CD4-positive, alpha-beta T cell (primary cell): ENCODE measurements at regions not wholly inside any gene's neighbourhood (a gene's known extent, or its start where the extent isn't known, plus 50 kb on each side); places are given as distances from the start of the nearest gene placed in this dataset.

Experiments
- ATAC-seq: fragments of 200-7000 bp; cut with Tn5 transposase; one replicate; pipeline ENCODE4 v1.10.0; 2022; ENCODE audit warnings: mild to moderate bottlenecking; ENCODE audit not compliant: poor library complexity
- CTCF ChIA-PET: fragments of 350-600 bp; sonication (Branson Sonifier 250); formaldehyde crosslinking; loops from one replicate; lab custom pipeline; 2021; ENCODE audit warnings: antibody characterized with exemption, inconsistent platforms; lab: Charles Lee
- POLR2A ChIA-PET: fragments of 350-600 bp; sonication (Branson Sonifier 250); formaldehyde crosslinking; loops from one replicate; lab custom pipeline; 2021; ENCODE audit warnings: antibody characterized with exemption, inconsistent platforms; lab: Charles Lee
- DNase-seq, 14 experiments: peaks; one replicate each; pipeline ENCODE4 v3.0.0-alpha.2; 2013 to 2020; ENCODE audit warnings: mixed read lengths in 2 of 14
- H3K27ac ChIP-seq, 2 donors: one replicate each; pipeline versions ENCODE4 v1.5.1 to v1.7.0; 2013; ENCODE audit warnings: low read length in 2 of 2, low read depth in 1 of 2, mild to moderate bottlenecking in 1 of 2
- H3K27me3 ChIP-seq, 2 experiments: 1 replicate in 1 of 2; 2 replicates in 1 of 2; pipeline versions ENCODE4 v1.6.1 to v1.7.0; 2013; ENCODE audit warnings: low read length in 2 of 2, control low read depth in 1 of 2, mild to moderate bottlenecking in 1 of 2, moderate library complexity in 1 of 2; ENCODE audit not compliant: insufficient read depth in 2 of 2, control insufficient read depth in 1 of 2
- H3K36me3 ChIP-seq: one replicate; pipeline ENCODE4 v1.6.1; 2013; ENCODE audit warnings: low read length, control low read depth; ENCODE audit not compliant: insufficient read depth
- H3K4me1 ChIP-seq: one replicate; pipeline ENCODE4 v1.6.1; 2013; ENCODE audit warnings: low read length, control low read depth; ENCODE audit not compliant: insufficient read depth
- H3K4me3 ChIP-seq: one replicate; pipeline ENCODE4 v1.5.1; 2013; ENCODE audit warnings: mild to moderate bottlenecking, low read length, moderate library complexity
- H3K9me3 ChIP-seq, 2 experiments: 1 replicate in 1 of 2; 2 replicates in 1 of 2; pipeline versions ENCODE4 v1.6.1 to v1.7.0; 2013; ENCODE audit warnings: low read length in 2 of 2, mild to moderate bottlenecking in 2 of 2, control low read depth in 1 of 2, moderate library complexity in 1 of 2; ENCODE audit not compliant: control insufficient read depth in 1 of 2, insufficient read depth in 1 of 2
- H3K27ac Mint-ChIP-seq: one replicate; pipeline ENCODE4 v1.8.0; 2020; ENCODE audit warnings: mixed read lengths
- H3K27me3 Mint-ChIP-seq: one replicate; pipeline ENCODE4 v1.8.0; 2021; ENCODE audit warnings: mixed read lengths
- H3K36me3 Mint-ChIP-seq: one replicate; pipeline ENCODE4 v1.8.0; 2021; ENCODE audit warnings: low read depth, mixed read lengths
- H3K4me1 Mint-ChIP-seq: one replicate; pipeline ENCODE4 v1.8.0; 2021; ENCODE audit warnings: low read depth, mixed read lengths
- H3K4me3 Mint-ChIP-seq: one replicate; pipeline ENCODE4 v1.8.0; 2020; ENCODE audit warnings: mild to moderate bottlenecking, mixed read lengths
- H3K9me3 Mint-ChIP-seq: one replicate; pipeline ENCODE4 v1.8.0; 2020; ENCODE audit warnings: mixed read lengths
- CTCF ChIP-seq: fragments of 200-600 bp; IDR thresholded peaks from one replicate; pipeline ENCODE4 v1.8.0; 2022; ENCODE audit warnings: antibody characterized with exemption, mild to moderate bottlenecking
- intact Hi-C, 2 experiments: fragments of 100-400 bp; cut with DNase I in 1 of 2; cut with micrococcal nuclease in 1 of 2; formaldehyde crosslinking; loops; one replicate each; pipeline versions ENCODE4 v1.15.1 to v1.9.0; 2023 to 2025; cut with DNase I, micrococcal nuclease

GRCh38 chr3:176079785-176080184 is 1117.5 kb downstream of the TBL1XR1 start:
- no peaks in the 10 kb centered on the region for H3K4me1 Mint-ChIP-seq
- H3K4me3 Mint-ChIP-seq = no peak overlapping the region
- TF ChIP-seq CTCF = no peak
- DNase-seq = no peak
- H3K9me3 Mint-ChIP-seq = peaks cover 4% of the 10 kb centered on the region
- no peaks in the 10 kb centered on the region for H3K36me3 Mint-ChIP-seq
- no peaks in the 10 kb centered on the region for H3K27me3 Mint-ChIP-seq
- Histone ChIP-seq H3K27me3 (no peaks in the 10 kb centered on the region), H3K9me3 (peaks cover 0 to 9% of the 10 kb centered on the region in 2 experiments), H3K4me3 (no peak overlapping the region), H3K4me1 (no peaks in the 10 kb centered on the region), H3K36me3 (no peaks in the 10 kb centered on the region), H3K27ac (no peak overlapping the region)
- intact Hi-C loops = no loop called here
- POLR2A ChIA-PET = no interaction called here
- H3K27ac Mint-ChIP-seq = no peak overlapping the region
- CTCF ChIA-PET = no interaction called here
- ATAC-seq = no peak

- ATAC-seq = no peak
- ChIA-PET POLR2A (no interaction called here), CTCF (no interaction called here)
- Histone ChIP-seq H3K27me3 (no peaks in the 10 kb centered on the region), H3K4me3 (no peak overlapping the region), H3K4me1 (no peaks in the 10 kb centered on the region), H3K36me3 (no peaks in the 10 kb centered on the region), H3K9me3 (peaks cover 0 to 9% of the 10 kb centered on the region in 2 experiments), H3K27ac (no peak overlapping the region)
- no peak overlapping the region for H3K4me3 Mint-ChIP-seq
- no peaks in the 10 kb centered on the region for H3K36me3 Mint-ChIP-seq
- intact Hi-C loops = no loop called here
- no peaks in the 10 kb centered on the region for H3K27me3 Mint-ChIP-seq
- no peak overlapping the region for H3K27ac Mint-ChIP-seq
- no peak for TF ChIP-seq CTCF
- peaks cover 4% of the 10 kb centered on the region for H3K9me3 Mint-ChIP-seq
- no peak for DNase-seq
- no peaks in the 10 kb centered on the region for H3K4me1 Mint-ChIP-seq
Measured at GRCh38 chr3:176078906-176079305, 1118.4 kb downstream of the TBL1XR1 start.

- no peaks in the 10 kb centered on the region for H3K4me1 ChIP-seq
- no peaks in the 10 kb centered on the region for H3K27me3 ChIP-seq
- Mint-ChIP-seq H3K4me3 (no peak overlapping the region), H3K27ac (no peak overlapping the region), H3K4me1 (no peaks in the 10 kb centered on the region), H3K9me3 (peaks cover 4% of the 10 kb centered on the region), H3K27me3 (no peaks in the 10 kb centered on the region), H3K36me3 (no peaks in the 10 kb centered on the region)
- H3K36me3 ChIP-seq = no peaks in the 10 kb centered on the region
- no peak overlapping the region for H3K27ac ChIP-seq
- intact Hi-C loops = no loop called here
- TF ChIP-seq CTCF = no peak
- no peak for ATAC-seq
- ChIA-PET POLR2A (no interaction called here), CTCF (no interaction called here)
- no peak for DNase-seq
- peaks cover 0 to 9% of the 10 kb centered on the region in 2 experiments for H3K9me3 ChIP-seq
- H3K4me3 ChIP-seq = no peak overlapping the region
Measured at GRCh38 chr3:176075491-176075890, 1121.8 kb downstream of the TBL1XR1 start.
